KMS-11 (cell line): ENCODE measurements at regions not wholly inside any gene's neighbourhood (a gene's known extent, or its start where the extent isn't known, plus 50 kb on each side); places are given as distances from the start of the nearest gene placed in this dataset.

Experiments used
- H2AFZ ChIP-seq: fragments of 200-600 bp; sonication (generic); 2 replicates; pipeline ENCODE4 v1.6.1; 2016; ENCODE audit warnings: antibody characterized with exemption, mixed run types, low read depth
- H3K27ac ChIP-seq: fragments of 200-600 bp; sonication (generic); 2 replicates; pipeline ENCODE4 v1.6.1; 2016; ENCODE audit warnings: mild to moderate bottlenecking, mixed run types
- H3K27me3 ChIP-seq: fragments of 200-600 bp; sonication (generic); 2 replicates; pipeline ENCODE4 v1.6.1; 2017; ENCODE audit warnings: mild to moderate bottlenecking, low read depth, mixed run types, moderate library complexity; ENCODE audit not compliant: insufficient read depth
- H3K36me3 ChIP-seq: fragments of 200-600 bp; sonication (generic); 2 replicates; pipeline ENCODE4 v1.6.1; 2017; ENCODE audit warnings: mild to moderate bottlenecking, mixed run types; ENCODE audit not compliant: insufficient read depth
- H3K4me1 ChIP-seq: fragments of 200-600 bp; sonication (generic); 2 replicates; pipeline ENCODE4 v1.6.1; 2016; ENCODE audit warnings: mild to moderate bottlenecking, low read depth, mixed run types; ENCODE audit not compliant: poor library complexity, severe bottlenecking
- H3K4me2 ChIP-seq: fragments of 200-600 bp; sonication (generic); 2 replicates; pipeline ENCODE4 v1.7.0; 2016; ENCODE audit warnings: mild to moderate bottlenecking, mixed run types
- H3K4me3 ChIP-seq: fragments of 200-600 bp; sonication (generic); IDR thresholded peaks from 2 replicates; pipeline ENCODE4 v1.6.1; 2017; ENCODE audit warnings: low read depth, low read length, mixed read lengths; ENCODE audit not compliant: insufficient read depth
- H3K79me2 ChIP-seq: fragments of 200-600 bp; sonication (generic); 2 replicates; pipeline ENCODE4 v1.6.1; 2016; ENCODE audit warnings: low read depth, mixed run types; ENCODE audit not compliant: insufficient read depth
- H3K9ac ChIP-seq: fragments of 200-600 bp; sonication (generic); 2 replicates; pipeline ENCODE4 v1.6.1; 2016; ENCODE audit warnings: mild to moderate bottlenecking, mixed run types
- H4K20me1 ChIP-seq: fragments of 200-600 bp; sonication (generic); 2 replicates; pipeline ENCODE4 v1.6.1; 2016; ENCODE audit warnings: mild to moderate bottlenecking, mixed run types; ENCODE audit not compliant: insufficient read depth
- TF ChIP-seq, protein P1 (sequence below): fragments of 200-600 bp; sonication (generic); conservative IDR thresholded peaks from 2 replicates; pipeline ENCODE4 v1.6.1; 2017; ENCODE audit warnings: low read depth, mild to moderate bottlenecking, antibody characterized with exemption, low read length, moderate library complexity, mixed read lengths

DNA sequence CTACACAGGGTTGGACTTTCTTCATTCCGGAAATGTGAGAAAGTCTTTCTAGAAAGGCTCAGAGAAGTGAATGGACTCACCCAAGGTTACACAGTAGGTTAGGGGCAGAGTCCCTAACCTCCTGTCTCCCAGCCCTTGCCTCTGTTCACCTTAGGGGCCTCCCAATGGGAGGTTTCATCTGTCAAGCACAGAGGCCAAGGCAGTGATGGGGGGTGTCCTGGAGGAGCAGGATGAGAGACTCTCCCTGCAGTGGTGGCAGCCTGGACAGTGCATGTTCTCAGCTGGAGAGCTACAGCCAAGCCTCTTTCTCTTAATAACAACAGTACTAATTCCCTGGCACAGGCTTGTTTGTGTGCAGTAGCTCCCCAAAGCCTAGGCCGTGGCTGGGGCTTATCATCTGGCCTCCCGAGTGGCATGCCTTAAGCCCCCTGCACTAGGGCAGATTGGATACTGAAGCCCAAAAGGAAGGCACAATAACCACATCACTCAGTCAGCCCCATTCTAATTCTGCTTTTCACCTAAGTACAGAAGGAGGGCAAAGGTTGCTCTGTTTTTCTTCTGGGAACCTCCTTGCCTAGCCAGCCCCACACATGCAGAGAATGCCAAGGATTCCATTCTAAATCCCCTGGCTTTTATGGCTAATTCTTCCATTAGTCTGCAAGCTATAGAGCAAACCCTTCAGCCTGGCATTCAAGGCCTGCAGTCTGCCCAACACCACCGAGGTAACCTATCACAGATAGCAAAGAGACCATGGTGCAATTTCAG, 50.2 kb upstream of the XPA start:
- no peak overlapping the region for H3K27ac ChIP-seq
- TF ChIP-seq, protein P1, sequence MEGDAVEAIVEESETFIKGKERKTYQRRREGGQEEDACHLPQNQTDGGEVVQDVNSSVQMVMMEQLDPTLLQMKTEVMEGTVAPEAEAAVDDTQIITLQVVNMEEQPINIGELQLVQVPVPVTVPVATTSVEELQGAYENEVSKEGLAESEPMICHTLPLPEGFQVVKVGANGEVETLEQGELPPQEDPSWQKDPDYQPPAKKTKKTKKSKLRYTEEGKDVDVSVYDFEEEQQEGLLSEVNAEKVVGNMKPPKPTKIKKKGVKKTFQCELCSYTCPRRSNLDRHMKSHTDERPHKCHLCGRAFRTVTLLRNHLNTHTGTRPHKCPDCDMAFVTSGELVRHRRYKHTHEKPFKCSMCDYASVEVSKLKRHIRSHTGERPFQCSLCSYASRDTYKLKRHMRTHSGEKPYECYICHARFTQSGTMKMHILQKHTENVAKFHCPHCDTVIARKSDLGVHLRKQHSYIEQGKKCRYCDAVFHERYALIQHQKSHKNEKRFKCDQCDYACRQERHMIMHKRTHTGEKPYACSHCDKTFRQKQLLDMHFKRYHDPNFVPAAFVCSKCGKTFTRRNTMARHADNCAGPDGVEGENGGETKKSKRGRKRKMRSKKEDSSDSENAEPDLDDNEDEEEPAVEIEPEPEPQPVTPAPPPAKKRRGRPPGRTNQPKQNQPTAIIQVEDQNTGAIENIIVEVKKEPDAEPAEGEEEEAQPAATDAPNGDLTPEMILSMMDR, result no peak
- H2AFZ ChIP-seq, result no peak overlapping the region

GRCh38 chr9:97748525-97748924, 51.4 kb upstream of the XPA start:
- no peaks in the 10 kb centered on the region for H3K27me3 ChIP-seq
- H3K27ac ChIP-seq, result no peak overlapping the region
- no peak overlapping the region for H3K4me2 ChIP-seq
- no peaks in the 10 kb centered on the region for H3K4me1 ChIP-seq
- no peaks in the 10 kb centered on the region for H4K20me1 ChIP-seq
- no peaks in the 10 kb centered on the region for H3K79me2 ChIP-seq
- H3K36me3 ChIP-seq, result no peaks in the 10 kb centered on the region
- TF ChIP-seq, protein P1, result no peak
- no peak overlapping the region for H3K9ac ChIP-seq
- H2AFZ ChIP-seq, result no peak overlapping the region
- no peak overlapping the region for H3K4me3 ChIP-seq

More for the DNA sequence above, 50.2 kb upstream of the XPA start:
- Histone ChIP-seq H3K79me2 (no peaks in the 10 kb centered on the region), H4K20me1 (no peaks in the 10 kb centered on the region), H3K27me3 (no peaks in the 10 kb centered on the region), H3K4me3 (no peak overlapping the region), H3K4me1 (no peaks in the 10 kb centered on the region), H3K9ac (no peak overlapping the region), H3K36me3 (no peaks in the 10 kb centered on the region), H3K4me2 (no peak overlapping the region)

- no peak overlapping the region for H3K27ac ChIP-seq
- TF ChIP-seq, protein P1, result no peak
- no peaks in the 10 kb centered on the region for H4K20me1 ChIP-seq
- H3K36me3 ChIP-seq, result no peaks in the 10 kb centered on the region
- no peak overlapping the region for H2AFZ ChIP-seq
- no peaks in the 10 kb centered on the region for H3K79me2 ChIP-seq
- no peak overlapping the region for H3K4me2 ChIP-seq
- no peaks in the 10 kb centered on the region for H3K4me1 ChIP-seq
- no peak overlapping the region for H3K4me3 ChIP-seq
- no peaks in the 10 kb centered on the region for H3K27me3 ChIP-seq
- H3K9ac ChIP-seq, result no peak overlapping the region
Observed at GRCh38 chr9:97749928-97750327, 52.8 kb upstream of the XPA start.

DNA sequence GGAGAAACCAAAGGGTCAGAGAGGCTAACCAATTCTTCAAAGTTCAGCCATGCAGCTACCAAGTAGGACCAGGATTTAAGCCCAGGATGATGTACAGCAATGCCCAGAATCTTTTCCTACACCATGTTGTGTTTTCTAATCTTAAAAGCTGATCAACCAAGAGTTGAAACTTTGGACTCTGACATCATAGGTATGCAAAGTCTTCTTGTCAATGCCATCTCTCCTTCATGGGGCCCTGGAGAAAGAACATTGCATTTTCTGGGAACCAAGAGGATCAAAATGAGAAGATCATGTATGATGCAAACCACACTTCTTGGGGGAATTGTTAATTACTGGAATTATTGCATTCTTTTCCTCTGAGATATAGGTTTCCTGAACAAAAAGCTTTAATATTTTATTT, 54.4 kb upstream of the XPA start:
- TF ChIP-seq, protein P1, result no peak
- H3K27me3 ChIP-seq, result no peaks in the 10 kb centered on the region

More for the DNA sequence above, 54.4 kb upstream of the XPA start:
- Histone ChIP-seq H3K4me2 (no peak overlapping the region), H3K79me2 (no peaks in the 10 kb centered on the region), H3K27ac (no peak overlapping the region), H2AFZ (no peak overlapping the region), H3K4me1 (no peaks in the 10 kb centered on the region), H4K20me1 (no peaks in the 10 kb centered on the region), H3K4me3 (no peak overlapping the region), H3K9ac (no peak overlapping the region), H3K36me3 (no peaks in the 10 kb centered on the region)
